Hippocampal formation (tissue), 2 donors: ENCODE measurements at regions not wholly inside any gene's neighbourhood (a gene's known extent, or its start where the extent isn't known, plus 50 kb on each side); places are given as distances from the start of the nearest gene placed in this dataset.
A peak's percentile ranks its signal among the peaks of the same experiment; 100 is the strongest.

ENCODE experiments used
- DNase-seq, 2 donors: peaks; one replicate each; lab custom pipeline; 2025; lab: John Stamatoyannopoulos, UW

GRCh38 chr10:3852147-3852904, 67.3 kb upstream of the KLF6 start:
- peak in 1 of 2 donors; percentile 16 for DNase-seq

- DNase-seq, result peak in 1 of 2 donors; percentile 10
These were observed 66.3 kb upstream of the KLF6 start for GRCh38 chr10:3850999-3851937.

- DNase-seq, result no peak
These were observed 64.0 kb upstream of the KLF6 start for GRCh38 chr10:3848775-3849635.

- no peak for DNase-seq
These were observed 63.2 kb upstream of the KLF6 start for GRCh38 chr10:3848005-3848774.

GRCh38 chr10:3846736-3847135, 61.7 kb upstream of the KLF6 start:
- DNase-seq, result no peak

- no peak for DNase-seq
These were observed 59.5 kb upstream of the KLF6 start for GRCh38 chr10:3844491-3845025.

- DNase-seq, result no peak
These were observed 53.7 kb upstream of the KLF6 start for GRCh38 chr10:3838460-3839437.

GRCh38 chr10:3837647-3838459, 52.8 kb upstream of the KLF6 start:
- DNase-seq, result no peak

- DNase-seq, result no peak
These were observed 51.3 kb upstream of the KLF6 start for GRCh38 chr10:3836222-3836820.

GRCh38 chr10:3835770-3836169, 50.8 kb upstream of the KLF6 start:
- no peak for DNase-seq

- no peak for DNase-seq
These were observed 49.9 kb upstream of the KLF6 start for GRCh38 chr10:3834947-3835346.
